GM03348 (cell line): ENCODE measurements at regions not wholly inside any gene's neighbourhood (a gene's known extent, or its start where the extent isn't known, plus 50 kb on each side); places are given as distances from the start of the nearest gene placed in this dataset.
"Not testable (repeated sequence)": the region's sequence is repeated elsewhere in the genome, so short reads cannot be mapped to it uniquely, and the experiment has no call there.

Experiments used
- DNase-seq: peaks from one replicate; pipeline ENCODE4 v3.0.0; 2012; ENCODE audit warnings: low spot score

DNA sequence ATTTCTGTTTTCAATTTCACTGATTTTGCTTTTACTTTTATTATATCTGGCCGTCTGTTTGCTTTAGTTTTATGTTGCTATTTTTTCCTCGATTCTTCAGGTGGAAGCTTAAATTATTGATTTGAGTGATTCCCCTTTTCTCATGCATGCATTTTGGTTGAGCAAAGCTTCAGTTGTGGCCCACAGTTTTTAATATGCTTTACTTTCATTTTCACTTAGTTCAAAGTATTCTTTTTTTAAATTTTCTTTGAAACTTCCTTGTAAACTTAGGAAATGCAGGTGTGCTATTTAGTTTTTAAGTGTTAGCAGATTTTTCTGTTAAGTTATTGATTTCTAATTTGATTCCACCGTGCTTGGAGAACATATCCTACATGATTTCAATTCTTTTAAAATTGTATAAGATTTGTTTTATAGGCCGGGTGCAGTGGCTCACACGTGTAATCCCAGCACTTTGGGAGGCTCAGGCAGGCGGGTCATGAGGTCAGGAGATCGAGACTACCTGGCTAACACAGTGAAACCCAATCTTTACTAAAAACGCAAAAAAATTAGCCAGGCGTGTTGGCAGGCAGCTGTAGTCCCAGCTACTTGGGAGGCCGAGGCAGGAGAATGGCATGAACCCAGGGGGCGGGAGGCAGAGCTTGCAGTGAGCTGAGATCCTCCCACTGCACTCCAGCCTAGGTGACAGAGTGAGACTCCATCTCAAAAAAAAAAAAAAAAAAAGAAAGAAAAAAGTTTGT, 531.2 kb downstream of the KIF2B start:
- DNase-seq, result no peak

DNA sequence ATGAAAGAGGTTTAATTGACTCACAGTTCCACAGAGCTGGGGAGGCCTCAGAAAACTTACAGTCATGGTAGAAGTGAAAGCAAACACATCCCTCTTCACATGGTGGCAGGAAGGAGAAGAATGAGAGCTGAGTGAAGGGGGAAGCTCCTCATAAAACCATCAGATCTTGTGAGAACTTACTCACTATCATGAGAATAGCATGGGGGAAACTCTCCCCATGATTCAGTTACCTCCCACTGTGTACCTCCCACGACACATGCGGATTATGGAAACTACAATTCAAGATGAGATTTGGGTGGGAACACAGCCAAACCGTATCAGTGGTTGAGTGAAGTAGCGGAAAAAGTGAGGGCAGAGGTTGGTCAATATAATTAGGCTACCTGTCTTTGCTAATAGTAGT, 538.3 kb downstream of the KIF2B start:
- DNase-seq, result not testable (repeated sequence)

DNA sequence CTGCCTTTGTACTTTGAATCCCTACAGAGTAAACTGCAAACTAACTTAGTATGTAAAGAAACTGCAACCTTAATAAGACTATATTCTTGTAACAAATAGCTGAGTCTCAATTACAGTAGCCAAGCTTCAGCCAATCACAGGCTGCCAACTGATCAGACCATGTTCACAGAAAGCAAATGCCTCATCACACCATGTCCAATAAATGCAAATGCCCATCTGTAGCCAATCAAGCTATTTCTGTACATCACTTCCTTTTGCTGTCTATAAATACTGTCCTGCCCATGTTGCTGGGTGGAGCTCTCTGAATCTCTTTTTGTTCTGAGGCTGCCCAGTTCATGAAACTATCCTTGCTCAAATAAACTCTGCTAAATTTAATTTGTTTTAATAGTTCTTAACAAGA, 531.7 kb upstream of the TOM1L1 start:
- DNase-seq, result no peak

DNA sequence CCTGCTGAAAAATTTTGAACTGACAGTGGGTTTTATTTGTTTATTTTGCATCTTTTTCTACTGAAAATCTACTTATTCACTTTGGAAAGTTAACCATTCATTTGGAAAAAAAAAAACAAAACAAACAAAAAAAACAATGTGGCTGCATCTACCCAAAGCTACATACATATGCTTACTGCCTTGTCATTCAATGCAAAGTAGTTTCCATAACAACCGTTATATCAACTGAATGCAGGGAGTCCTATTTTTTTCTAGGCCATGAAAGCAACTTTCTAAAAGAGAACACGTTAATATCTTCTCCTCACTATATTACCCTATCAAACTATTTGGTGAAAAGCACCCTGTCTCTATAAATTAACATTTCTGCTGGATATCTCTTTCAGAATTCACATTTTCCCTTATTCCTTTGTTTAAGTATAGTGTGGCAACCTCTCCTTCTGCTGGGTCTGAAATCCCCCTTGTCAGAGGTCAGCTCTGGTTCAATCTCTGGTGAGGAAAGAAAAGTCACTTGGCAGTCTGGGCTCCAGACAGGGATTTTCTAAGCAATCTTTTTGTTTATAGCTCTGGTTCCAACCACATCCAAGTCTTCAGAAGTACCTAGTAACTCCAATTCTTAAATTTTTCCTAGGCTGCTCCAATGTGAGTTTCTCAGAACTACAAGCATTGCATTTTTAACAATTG, 528.4 kb upstream of the TOM1L1 start:
- DNase-seq, result no peak

DNA sequence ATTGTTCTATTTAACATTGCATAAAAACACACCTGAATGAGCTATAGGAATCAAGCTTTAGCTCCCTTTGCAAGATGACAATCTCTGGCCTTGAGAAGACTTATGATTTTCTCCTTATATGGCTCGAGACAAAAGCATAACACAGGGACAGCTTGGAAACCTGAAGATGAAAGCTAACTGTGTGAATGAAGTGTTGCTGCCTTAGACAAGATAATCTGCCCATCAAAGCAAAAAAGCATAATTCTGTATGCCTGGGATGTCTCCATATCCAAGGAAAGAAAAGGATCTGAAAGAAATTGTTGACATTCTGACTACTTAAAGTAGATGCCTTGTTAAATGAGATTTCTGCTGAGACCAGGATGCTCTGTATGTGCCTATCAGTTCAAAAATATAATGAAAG, 526.7 kb upstream of the TOM1L1 start:
- DNase-seq, result no peak

DNA sequence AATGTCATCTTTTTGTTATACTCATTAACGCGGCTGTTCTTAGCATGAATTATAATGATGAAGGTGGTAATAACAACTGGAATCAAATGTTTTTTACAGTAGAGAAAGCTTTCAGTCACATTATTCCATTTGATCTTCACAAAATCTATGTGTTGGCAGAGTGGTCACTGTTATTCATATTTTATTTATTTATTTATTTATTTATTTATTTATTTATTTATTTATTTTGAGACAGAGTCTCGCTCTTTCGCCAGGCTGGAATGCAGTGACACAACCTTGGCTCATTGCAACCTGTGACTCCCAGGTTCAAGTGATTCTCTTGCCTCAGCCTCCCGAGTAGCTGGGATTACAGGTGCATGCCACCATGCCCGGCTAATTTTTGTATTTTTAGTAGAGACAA, 524.2 kb upstream of the TOM1L1 start:
- not testable (repeated sequence) for DNase-seq

DNA sequence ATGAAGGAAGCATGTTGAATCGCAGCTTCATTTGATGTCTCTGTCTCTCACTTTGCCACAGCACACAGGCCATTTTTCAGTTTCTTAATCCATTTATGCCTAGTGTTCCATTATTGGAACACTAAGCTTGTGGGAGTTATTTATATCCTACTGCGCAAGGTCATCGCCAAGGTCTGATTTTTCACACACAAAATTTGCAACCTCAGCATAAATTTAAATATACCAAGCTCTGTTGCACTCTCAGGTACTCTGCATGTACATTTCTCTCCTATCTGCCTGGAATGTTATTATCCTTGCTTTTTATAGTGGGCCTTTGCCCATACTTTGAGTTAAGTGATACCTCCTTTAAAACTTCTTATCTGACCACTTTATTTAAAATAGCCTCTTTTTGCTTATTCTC, 519.2 kb upstream of the TOM1L1 start:
- DNase-seq, result no peak

DNA sequence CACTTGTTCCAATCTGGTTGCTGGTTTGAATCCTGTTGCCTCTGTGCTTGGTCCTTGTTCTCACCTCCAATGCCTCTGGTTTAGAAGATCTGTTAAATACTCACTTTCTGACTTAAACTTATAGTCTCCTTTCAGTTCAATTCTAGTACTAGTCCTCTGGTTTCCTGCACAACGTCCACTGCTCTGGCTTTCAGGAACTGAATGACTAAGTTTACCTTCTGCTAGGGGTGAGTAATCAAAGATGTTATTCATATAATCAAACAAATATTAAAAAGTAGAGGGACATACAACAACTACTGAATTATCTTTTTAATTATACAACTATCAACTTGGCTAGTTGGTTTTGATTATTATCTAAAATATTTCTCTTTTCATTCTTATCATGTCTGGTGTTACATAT, 496.4 kb upstream of the TOM1L1 start:
- DNase-seq, result no peak

DNA sequence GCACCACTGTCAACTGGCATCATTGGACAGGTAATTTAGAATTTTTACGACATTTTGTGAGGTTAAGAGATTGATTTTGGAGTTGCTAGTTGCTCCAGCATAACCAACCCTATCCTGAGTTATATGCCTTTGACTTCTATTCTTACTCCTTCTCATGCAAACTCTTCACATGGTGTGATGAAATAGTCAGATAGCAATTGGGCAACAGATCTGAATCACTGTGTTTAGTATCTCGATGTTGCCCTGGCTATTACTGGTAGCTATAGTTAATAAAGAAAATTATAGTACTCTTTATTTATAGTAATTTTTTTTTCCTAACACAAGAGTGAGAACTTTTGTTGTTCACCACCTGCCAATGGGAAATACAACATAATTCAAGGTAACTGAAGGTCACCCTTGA, 494.8 kb upstream of the TOM1L1 start:
- DNase-seq, result no peak

DNA sequence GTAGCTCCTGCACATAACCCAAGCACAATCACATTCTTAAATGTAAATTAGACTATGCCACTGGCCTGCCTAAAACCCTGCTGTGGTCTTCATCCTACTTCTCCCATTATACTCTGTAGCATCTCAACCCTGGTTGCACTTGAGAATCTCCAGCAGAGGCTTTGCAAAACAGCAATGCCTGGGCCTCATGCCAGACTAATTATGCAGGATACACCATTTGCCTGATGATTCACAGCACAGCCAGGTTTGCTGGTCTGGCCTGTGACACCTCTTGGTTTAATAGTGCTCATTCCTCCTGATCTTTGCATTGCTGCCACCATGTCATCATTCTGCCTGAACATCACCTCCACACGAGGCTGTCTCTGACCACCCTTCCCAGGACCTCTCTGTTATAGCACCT, 491.9 kb upstream of the TOM1L1 start:
- DNase-seq, result no peak

DNA sequence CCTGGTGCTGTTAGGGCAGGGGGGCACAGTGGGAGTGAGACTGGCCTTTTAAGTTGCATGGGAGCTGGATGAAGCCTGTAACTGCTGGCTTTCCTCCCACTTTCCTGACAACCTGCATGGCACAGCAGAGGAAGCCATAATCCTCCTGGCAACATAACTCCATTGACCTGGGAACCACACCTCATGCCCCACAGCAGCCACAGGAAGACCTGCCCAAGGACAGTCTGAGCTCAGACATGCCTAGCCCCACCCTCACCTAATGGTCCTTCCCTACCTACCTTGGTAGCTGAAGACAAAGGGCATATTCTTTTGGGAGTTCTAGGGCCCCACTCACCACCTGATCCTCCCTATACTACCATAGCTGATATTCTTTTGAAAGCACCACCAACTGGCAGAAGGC, 482.2 kb upstream of the TOM1L1 start:
- DNase-seq, result no peak

DNA sequence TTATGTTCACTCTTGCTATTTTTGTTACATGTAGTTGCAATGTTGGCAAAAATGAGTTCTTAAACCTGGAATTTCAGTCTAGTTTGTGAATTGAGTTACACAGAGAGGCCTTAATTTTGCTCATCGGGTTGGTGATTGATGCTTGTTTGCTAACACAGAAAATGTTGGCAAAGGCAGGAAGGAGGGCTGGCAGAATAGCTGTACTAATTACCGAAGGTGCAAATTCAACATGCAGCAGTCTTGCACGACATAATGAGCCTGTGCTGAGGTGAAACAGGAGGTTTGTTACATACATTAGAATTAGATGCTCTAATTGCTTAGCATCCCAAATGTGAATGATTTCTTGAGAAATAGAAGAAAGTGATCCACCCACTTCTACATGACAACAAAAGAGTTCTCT, 475.0 kb upstream of the TOM1L1 start:
- DNase-seq, result no peak

DNA sequence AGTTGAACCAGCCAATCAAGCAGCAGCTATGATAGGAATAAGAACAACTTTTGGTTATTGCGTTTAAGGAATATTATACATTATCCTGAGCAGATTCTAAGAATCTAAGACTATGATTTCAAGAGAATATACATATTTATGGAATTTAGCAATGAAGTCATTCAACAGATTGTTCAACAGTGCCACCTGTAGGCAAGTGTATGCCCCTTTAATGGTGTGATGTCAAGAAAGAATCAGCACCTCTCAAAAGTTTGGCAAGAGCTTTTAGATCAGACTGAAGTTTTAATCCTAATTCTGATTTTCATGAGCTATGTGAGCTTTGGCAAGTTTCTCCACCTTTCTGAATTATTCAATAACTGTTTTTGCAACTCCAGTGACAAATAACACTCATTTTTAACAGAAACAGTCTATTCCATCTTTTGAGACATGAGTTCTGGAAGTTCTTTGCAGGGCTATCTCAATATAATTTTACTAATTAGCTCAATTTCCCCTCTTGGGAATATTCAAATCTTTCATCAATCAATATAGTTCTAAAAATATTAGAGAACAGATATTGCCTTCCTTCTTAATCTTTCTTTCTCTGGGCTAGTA, 474.3 kb upstream of the TOM1L1 start:
- no peak for DNase-seq

DNA sequence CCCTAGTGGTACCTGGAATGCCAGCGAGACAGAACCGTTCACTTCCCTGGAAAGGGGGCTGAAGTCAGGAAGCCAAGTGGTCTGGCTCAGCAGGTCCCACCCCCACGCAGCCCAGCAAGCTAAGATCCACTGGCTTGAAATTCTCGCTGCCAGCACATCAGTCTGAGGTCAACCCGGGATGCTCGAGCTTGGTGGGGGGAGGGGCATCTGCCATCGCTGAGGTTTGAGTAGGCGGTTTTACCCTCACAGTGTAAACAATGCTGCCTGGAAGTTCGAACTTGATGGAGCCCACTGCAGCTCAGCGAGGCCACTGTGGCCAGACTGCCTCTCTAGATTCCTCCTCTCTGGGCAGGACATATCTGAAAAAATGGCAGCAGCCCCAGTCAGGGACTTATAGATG, 464.7 kb upstream of the TOM1L1 start:
- DNase-seq, result no peak

DNA sequence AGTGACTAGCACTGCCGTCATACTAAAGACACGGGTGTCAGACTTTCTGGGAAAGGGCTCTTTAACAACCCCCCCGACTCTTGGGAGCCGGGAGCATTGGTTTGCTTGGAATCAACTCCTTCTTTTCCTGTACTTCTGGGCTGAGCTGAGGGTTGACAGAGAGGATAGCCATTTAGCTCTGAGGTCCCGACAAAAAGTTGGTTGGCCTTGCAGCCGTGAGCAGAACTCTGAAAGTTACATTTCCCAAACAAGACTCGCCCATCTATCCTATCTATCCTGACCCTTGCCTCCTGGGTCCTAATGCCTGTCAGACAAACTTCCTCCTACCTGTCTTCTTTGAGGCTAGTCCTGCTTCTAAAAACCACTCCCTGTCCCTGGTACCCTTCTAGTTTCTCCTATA, 460.8 kb upstream of the TOM1L1 start:
- no peak for DNase-seq

DNA sequence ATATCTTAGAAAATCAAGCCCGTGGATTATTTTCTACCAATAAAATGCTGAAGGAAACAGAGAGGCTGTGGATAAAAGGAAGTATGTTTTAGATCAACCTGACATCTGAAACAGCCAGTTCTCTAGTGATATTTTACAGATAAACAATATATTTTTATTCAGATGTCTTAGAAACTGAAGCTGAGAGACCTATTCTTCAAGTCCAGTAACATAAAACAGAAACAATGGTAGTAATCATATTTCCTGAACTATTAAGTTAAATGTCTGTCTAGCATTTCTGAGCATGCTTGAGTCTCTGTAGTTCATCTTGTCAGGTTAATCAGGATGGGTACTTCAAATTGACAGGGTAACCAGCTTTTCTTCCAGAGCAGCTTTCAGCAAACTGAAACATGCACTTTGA, 449.6 kb upstream of the TOM1L1 start:
- no peak for DNase-seq

DNA sequence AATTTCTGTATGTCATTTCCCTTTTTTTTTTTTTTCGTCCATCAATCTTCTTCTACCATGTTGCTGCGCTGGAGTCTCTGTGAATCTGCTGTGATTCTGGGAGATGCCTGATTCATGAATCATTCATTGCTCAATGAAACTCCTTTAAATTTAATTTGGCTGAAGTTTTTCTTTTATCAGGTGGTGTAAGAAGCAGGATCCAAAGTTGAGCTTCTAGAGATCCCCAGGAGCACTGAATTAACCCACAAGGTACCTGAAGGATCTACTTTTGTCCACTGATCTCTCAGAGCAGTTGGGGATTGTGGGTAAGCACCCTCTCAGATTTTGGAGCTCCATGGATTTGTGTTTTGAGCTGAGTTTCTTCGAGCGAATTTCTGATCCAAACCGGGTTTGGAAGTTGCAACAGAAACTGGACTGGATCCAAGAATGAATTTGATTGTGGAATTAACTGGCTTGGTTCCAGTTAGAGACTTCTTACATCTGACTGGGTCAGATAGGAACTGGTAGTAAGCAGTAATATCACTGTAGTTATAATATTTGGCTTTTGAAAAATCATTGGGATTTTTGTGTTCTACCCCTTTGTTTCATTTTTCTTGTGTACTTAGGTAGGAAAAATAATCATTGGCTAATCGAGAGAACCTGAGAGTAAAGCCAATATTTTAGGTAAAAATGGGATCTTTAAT, 447.8 kb upstream of the TOM1L1 start:
- DNase-seq, result no peak

DNA sequence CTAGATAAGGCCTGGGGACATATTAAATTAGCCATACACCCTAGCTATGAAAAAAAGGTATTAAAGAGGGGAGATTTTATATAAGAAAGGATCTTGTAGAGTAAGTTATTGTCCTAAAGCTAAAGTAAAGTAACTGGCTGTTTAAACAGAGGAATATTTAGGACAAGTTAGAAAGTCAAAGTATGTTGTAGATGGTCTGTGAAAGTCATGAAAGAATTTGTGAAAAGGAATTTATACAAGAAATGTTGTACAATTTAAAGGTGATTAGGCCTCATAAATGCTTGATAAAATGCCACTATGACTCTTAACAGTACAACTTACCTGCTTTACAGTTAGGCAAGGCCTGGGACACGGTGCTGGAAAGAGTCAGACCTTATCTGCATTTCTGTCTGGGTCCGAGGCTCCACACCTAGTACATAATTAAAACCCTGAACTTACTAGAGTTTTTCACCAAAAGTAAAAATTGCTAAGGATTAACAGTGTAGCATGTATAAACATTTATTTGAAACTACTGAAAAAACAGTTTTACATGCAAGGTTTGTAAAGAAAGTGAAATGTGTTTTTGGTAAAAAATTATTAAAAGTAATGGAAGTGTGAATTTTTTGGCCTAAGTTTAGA, 445.3 kb upstream of the TOM1L1 start:
- no peak for DNase-seq

DNA sequence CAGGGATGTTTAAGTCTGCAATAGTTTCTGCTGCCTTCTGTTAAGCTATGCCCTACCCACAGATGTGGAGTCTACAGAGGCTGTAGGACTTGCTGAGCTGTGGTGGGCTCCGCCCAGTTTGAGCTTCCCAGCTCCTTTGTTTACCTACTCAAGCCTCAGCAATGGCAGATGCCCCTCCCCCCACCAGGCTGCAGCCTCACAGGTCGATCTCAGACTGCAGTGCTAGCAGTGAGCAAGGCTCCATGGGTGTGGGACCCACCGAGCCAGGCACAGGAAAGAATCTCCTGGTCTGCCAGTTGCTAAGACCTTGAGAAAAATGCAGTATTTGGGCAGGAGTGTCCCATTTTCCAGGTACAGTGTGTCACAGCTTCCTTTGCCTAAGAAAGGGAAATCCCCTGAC, 435.2 kb upstream of the TOM1L1 start:
- DNase-seq, result not testable (repeated sequence)

DNA sequence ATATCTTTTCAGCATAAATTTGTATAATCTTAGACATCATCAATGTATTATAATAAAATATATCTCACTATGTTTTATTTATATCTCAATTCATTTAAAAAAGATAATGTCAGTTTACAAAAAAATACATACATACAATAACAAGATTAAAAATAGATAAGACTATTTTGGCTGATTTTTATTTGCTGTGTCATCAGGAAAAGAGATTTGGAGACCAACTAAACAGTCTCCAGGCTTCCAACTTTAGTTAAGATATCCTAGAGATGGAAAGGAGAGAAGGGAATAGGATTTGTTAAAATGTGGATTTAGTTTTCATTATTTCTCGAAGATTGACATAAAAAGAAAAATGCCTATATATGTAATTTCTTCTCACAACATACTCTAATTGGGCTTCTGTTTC, 433.8 kb upstream of the TOM1L1 start:
- DNase-seq, result no peak

DNA sequence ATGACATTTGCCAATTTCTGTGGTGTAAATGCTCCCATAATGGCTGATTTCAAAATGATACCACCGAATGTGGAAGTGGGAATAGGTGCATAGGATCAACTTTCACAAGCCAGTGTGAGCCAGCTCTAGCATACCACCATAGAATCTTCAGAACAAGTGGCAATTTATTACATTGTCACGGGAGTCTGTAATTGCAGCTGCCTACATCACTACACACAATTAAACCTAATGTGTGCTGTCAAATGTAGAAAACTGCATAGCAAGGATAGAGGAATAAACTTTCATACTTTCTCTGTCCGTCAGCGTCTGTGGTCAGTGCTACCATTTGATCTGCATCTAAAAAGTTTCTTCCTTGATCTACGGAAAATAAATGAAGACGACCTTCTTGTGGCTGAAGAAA, 417.8 kb upstream of the TOM1L1 start:
- DNase-seq, result no peak

DNA sequence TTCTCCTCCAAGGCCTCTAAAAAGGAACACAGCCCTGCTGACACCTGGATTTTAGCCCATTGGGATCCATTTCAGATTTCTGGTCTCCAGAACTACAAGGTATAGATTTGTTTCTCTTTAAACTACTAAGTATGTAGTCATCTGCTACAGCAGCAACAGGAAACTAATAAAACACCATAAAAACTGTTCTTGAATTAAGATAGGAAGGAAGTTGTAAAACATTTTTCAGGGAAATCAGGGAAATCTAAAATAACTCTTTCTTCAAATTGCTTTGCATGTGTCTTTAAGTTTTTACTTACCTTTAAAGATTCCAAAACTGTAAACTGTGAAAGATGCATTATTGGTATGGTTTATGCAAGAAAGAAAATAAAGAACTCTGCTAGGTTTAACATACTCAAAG, 407.0 kb upstream of the TOM1L1 start:
- no peak for DNase-seq
